GM12865 (cell line): ENCODE measurements at regions not wholly inside any gene's neighbourhood (a gene's known extent, or its start where the extent isn't known, plus 50 kb on each side); places are given as distances from the start of the nearest gene placed in this dataset.

Experiments
- DNase-seq: peaks from one replicate; pipeline ENCODE4 v3.0.0; 2010; ENCODE audit warnings: low read depth
- H3K4me3 ChIP-seq: 2 replicates; pipeline ENCODE4 v1.5.1; 2011; ENCODE audit warnings: mild to moderate bottlenecking, low read depth, low read length, control low read depth
- CTCF ChIP-seq: IDR thresholded peaks from 2 replicates; pipeline ENCODE4 v1.5.1; 2011; ENCODE audit warnings: low read length, control low read depth, low read depth, inconsistent platforms; ENCODE audit not compliant: insufficient read depth; ENCODE audit errors: missing control alignments

- TF ChIP-seq CTCF, result no peak
- no peak overlapping the region for H3K4me3 ChIP-seq
- DNase-seq, result no peak
Measured at GRCh38 chr3:3586843-3587646, 212.2 kb upstream of the LRRN1 start.

DNA sequence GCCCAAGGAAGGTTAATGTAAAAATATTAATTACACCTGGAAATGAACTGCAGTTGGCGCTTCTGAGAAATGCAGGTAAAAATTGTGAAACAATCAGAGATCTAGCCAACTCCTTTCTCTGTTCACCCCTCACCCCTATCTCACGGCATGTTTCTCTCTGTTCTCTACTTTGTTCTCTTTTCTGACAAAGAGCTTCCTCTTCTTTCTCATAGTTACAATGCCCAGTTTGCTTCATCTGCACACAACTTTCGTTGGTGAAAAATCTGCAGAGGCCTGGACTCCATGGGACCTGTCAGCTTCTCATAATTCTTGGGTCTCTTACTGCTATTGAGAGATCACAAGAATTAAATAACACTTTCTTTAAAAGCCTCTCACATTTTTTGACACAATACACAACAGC, 212.9 kb upstream of the LRRN1 start:
- H3K4me3 ChIP-seq, result no peak overlapping the region
- TF ChIP-seq CTCF, result no peak
- no peak for DNase-seq

DNA sequence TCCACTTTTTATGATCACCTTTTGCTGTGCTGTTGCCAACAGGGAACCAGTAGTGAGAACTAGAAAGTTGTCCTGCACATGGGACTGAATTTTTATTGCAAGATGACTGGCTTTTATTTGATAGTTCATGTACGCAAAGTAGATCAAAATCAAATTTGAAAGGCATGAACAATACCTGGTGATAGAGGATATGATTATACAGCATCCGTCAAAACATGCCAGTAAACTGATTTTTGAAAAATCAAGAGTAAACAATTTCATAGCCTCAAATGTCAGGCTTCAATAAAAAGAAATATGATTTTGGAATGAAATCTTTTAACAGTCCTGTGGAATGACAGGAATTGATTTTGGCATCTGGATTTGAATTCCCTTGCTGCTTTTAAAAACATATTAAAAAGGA, 219.6 kb upstream of the LRRN1 start:
- no peak for TF ChIP-seq CTCF
- H3K4me3 ChIP-seq, result no peak overlapping the region
- DNase-seq, result no peak

GRCh38 chr3:3578718-3579117, 220.5 kb upstream of the LRRN1 start:
- no peak for TF ChIP-seq CTCF
- no peak for DNase-seq
- H3K4me3 ChIP-seq, result no peak overlapping the region

GRCh38 chr3:3577823-3578222, 221.4 kb upstream of the LRRN1 start:
- H3K4me3 ChIP-seq, result no peak overlapping the region
- TF ChIP-seq CTCF, result no peak
- no peak for DNase-seq

- TF ChIP-seq CTCF, result no peak
- H3K4me3 ChIP-seq, result no peak overlapping the region
- DNase-seq, result no peak
Measured at GRCh38 chr3:3573341-3573740, 225.9 kb upstream of the LRRN1 start.

DNA sequence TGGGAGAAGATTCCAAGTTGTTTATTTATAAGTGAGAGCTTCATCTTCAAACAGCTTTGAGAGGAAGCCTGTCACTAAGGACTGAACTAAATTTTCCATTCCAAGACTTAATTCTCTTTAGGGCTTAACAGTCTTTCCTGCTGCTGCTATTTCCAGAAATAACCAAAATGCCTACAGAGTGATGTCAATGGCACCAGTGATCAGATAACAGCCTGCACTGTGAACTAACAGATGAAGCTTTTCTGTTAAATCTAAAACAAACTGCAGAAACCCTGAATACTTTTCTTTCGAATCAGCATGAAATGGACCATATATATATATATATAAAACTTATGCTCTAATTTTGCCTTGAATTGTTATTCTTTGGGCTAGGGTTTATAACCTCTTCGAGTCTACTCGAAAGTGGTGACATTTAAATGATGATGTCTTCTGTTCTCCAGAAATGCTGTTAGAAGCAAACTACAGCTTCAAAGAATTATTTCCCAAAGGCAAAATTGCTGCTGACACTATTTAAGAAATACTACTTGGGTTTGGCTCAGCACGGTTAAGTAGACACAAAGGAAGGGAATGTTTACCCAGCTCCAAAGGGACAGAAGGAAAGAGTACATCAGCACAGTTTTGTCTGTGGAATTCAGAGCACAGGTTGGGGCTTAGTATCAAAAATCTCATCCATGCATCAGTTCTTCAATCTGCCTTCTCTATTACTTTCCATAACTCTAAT, 238.5 kb upstream of the LRRN1 start:
- DNase-seq, result no peak
- no peak for TF ChIP-seq CTCF
- H3K4me3 ChIP-seq, result no peak overlapping the region
